Nephron (organoid): ENCODE measurements at regions not wholly inside any gene's neighbourhood (a gene's known extent, or its start where the extent isn't known, plus 50 kb on each side); places are given as distances from the start of the nearest gene placed in this dataset.

Source experiments
- H3K27ac Mint-ChIP-seq, 3 experiments: 2 replicates each; pipeline ENCODE4 v1.8.0; 2020; ENCODE audit warnings: mixed read lengths in 3 of 3, mild to moderate bottlenecking in 2 of 3, moderate library complexity in 1 of 3
- H3K27me3 Mint-ChIP-seq: 2 replicates; pipeline ENCODE4 v1.8.0; 2021; ENCODE audit warnings: low read depth, mild to moderate bottlenecking, moderate library complexity, mixed read lengths
- H3K36me3 Mint-ChIP-seq: 2 replicates; pipeline ENCODE4 v1.8.0; 2020; ENCODE audit warnings: low read depth, mixed read lengths
- H3K4me1 Mint-ChIP-seq: 2 replicates; pipeline ENCODE4 v1.8.0; 2020; ENCODE audit warnings: mixed read lengths
- H3K4me3 Mint-ChIP-seq, 3 experiments: 2 replicates each; pipeline ENCODE4 v1.8.0; 2020; ENCODE audit warnings: mild to moderate bottlenecking in 3 of 3, mixed read lengths in 3 of 3, moderate library complexity in 2 of 3
- H3K9me3 Mint-ChIP-seq: 2 replicates; pipeline ENCODE4 v1.8.0; 2020; ENCODE audit warnings: mixed read lengths
- CTCF ChIP-seq, 3 experiments: fragments of 200-600 bp; sonication (generic); IDR thresholded peaks; one replicate each; pipeline ENCODE4 v1.5.0; 2021; ENCODE audit warnings: antibody characterized with exemption in 3 of 3; ENCODE audit not compliant: unreplicated experiment in 3 of 3

- no peak overlapping the region for H3K27ac Mint-ChIP-seq
- no peaks in the 10 kb centered on the region for H3K4me1 Mint-ChIP-seq
- H3K4me3 Mint-ChIP-seq: no peak overlapping the region
- H3K36me3 Mint-ChIP-seq: no peaks in the 10 kb centered on the region
- H3K27me3 Mint-ChIP-seq: no peaks in the 10 kb centered on the region
- no peak for TF ChIP-seq CTCF (IDR thresholded peaks at IDR 0.05; ENCODE audit: unreplicated experiment in 3 of 3)
- peaks cover 5% of the 10 kb centered on the region for H3K9me3 Mint-ChIP-seq
Observed at GRCh38 chr5:113974976-113975375, 386.9 kb upstream of the KCNN2 start.

- Mint-ChIP-seq H3K9me3 (no peaks in the 10 kb centered on the region), H3K27me3 (no peaks in the 10 kb centered on the region), H3K27ac (no peak overlapping the region), H3K4me1 (no peaks in the 10 kb centered on the region), H3K4me3 (no peak overlapping the region), H3K36me3 (no peaks in the 10 kb centered on the region)
- no peak for TF ChIP-seq CTCF (IDR thresholded peaks at IDR 0.05; ENCODE audit: unreplicated experiment in 3 of 3)
Observed at GRCh38 chr5:113984928-113985327, 376.9 kb upstream of the KCNN2 start.

- no peaks in the 10 kb centered on the region for H3K4me1 Mint-ChIP-seq
- H3K9me3 Mint-ChIP-seq: no peaks in the 10 kb centered on the region
- TF ChIP-seq CTCF (IDR thresholded peaks at IDR 0.05; ENCODE audit: unreplicated experiment in 3 of 3): no peak
- H3K27ac Mint-ChIP-seq: no peak overlapping the region
- no peak overlapping the region for H3K4me3 Mint-ChIP-seq
- no peaks in the 10 kb centered on the region for H3K36me3 Mint-ChIP-seq
- H3K27me3 Mint-ChIP-seq: no peaks in the 10 kb centered on the region
Observed at GRCh38 chr5:113985505-113985904, 376.4 kb upstream of the KCNN2 start.

- Mint-ChIP-seq H3K27me3 (no peaks in the 10 kb centered on the region), H3K36me3 (no peaks in the 10 kb centered on the region), H3K9me3 (no peaks in the 10 kb centered on the region), H3K4me3 (no peak overlapping the region), H3K27ac (no peak overlapping the region), H3K4me1 (no peaks in the 10 kb centered on the region)
- no peak for TF ChIP-seq CTCF (IDR thresholded peaks at IDR 0.05; ENCODE audit: unreplicated experiment in 3 of 3)
Observed at GRCh38 chr5:113989278-113989912, 372.5 kb upstream of the KCNN2 start.

DNA sequence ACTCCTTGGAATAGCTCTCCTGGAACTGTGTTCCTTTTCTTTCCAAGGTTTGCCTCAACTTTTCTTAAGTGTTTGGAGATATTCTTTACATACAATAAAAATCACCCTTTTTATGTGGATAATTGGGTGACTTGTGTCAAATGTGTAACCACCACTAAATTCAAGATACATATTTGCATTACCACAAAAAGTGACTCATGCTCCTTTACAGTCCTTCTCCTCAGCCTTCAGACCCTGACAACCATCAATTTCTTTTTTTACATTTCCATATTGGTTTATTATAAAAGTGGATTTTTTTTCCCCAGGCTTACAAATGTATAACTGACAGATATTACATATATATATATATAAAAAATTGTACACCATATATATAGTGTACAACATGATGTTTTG lies 372.0 kb upstream of the KCNN2 start:
- H3K4me3 Mint-ChIP-seq: no peak overlapping the region
- TF ChIP-seq CTCF (IDR thresholded peaks at IDR 0.05; ENCODE audit: unreplicated experiment in 3 of 3): no peak
- no peaks in the 10 kb centered on the region for H3K9me3 Mint-ChIP-seq
- H3K27ac Mint-ChIP-seq: no peak overlapping the region
- no peaks in the 10 kb centered on the region for H3K36me3 Mint-ChIP-seq
- H3K4me1 Mint-ChIP-seq: no peaks in the 10 kb centered on the region
- H3K27me3 Mint-ChIP-seq: no peaks in the 10 kb centered on the region

DNA sequence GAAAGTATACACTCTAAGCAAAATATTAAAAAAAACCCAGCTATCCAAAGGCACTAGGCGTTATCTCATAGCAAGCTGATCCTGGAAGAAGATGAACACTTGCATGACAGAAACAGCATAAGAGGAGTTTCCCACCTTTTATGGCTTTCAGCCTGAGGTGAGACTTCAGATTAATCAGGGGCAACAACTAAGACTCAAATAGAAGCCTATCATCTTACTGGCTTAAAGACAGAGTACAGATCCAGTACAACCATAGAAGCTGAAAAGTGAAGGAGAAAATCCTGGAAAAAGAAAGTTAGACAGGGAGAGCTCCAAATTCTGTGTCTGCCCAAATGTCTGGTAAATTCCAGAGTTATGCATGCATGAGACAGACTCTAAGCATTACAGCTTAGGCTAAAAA lies 360.8 kb upstream of the KCNN2 start:
- Mint-ChIP-seq H3K27me3 (peaks cover 4% of the 10 kb centered on the region), H3K27ac (no peak overlapping the region), H3K4me1 (no peaks in the 10 kb centered on the region), H3K9me3 (no peaks in the 10 kb centered on the region), H3K4me3 (no peak overlapping the region), H3K36me3 (no peaks in the 10 kb centered on the region)
- no peak for TF ChIP-seq CTCF (IDR thresholded peaks at IDR 0.05; ENCODE audit: unreplicated experiment in 3 of 3)
